Posterior vena cava (tissue), 2 donors: ENCODE measurements at regions not wholly inside any gene's neighbourhood (a gene's known extent, or its start where the extent isn't known, plus 50 kb on each side); places are given as distances from the start of the nearest gene placed in this dataset.
"Not testable (repeated sequence)": the region's sequence is repeated elsewhere in the genome, so short reads cannot be mapped to it uniquely, and the experiment has no call there.

Experiments used
- DNase-seq: peaks from one replicate; pipeline ENCODE4 v3.0.0-alpha.2; 2020; ENCODE audit warnings: low spot score
- intact Hi-C, 2 donors: fragments of 100-400 bp; cut with DNase I; formaldehyde crosslinking; loops; one replicate each; pipeline versions ENCODE4 v1.14.1 to v1.14.2; 2022 to 2023
- donor health status: DM: yes; HTN: yes; CAD: no.
- donor health status: DM: yes; HTN: yes; CAD: no.

DNA sequence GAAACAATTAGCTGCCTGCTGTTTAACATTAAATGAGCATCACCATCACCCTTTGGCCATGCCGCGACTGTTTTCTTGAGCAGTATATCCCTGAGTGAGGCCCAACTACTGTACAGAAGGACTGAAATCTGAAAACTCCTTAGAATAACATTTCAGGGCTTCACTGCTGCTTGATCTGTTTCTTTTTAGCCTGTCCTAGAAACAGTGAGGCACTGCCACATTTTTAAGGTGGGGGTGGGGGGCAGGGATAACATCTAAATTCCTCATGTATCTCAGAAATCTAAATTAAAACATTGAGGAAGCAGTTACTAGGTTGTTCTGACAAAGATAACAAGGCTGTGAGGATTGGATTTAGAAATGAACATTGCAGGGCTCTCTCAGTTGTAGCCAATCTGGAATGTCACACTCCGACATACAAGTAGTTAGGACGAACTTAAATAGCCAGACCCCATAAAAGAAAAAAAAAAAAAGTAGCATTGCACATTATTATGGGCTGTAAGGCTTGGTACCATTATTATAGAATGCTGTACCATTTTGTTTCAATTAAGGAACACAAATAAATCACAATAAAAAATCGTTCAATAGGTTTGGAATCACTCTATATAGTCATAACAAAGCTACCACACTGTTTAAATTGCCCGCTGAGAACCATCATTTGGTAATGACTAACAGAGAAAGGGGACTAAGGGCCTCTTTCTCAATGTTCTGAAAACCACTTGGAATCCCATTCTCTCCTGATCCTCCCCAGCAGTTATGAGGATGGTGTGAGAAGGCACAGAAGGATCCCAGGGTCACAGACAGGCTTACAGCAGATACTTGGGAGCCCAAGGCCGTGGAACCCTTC lies 256.1 kb downstream of the INHBA start:
- no peak for DNase-seq
- intact Hi-C loops = no loop called here

DNA sequence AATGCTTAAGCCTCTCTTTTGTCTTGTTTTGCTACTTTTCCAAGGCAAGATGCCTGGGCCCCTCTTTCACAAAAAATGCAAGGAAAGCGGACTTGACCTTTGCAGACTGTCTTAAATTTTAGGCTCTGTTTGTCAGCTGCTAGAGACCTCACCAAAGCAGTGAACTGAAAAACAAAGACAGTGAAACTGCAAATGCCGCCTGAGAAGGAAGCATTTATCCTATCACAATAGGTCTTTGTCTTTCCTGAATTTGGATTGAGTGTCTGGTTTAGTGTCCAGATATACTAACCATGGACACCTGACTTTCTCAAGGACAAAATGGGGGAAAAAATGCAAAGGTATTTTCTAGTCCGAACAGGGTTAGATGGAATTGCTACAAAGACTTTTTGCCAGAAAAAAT lies 256.9 kb downstream of the INHBA start:
- intact Hi-C loops = no loop called here
- DNase-seq = no peak

DNA sequence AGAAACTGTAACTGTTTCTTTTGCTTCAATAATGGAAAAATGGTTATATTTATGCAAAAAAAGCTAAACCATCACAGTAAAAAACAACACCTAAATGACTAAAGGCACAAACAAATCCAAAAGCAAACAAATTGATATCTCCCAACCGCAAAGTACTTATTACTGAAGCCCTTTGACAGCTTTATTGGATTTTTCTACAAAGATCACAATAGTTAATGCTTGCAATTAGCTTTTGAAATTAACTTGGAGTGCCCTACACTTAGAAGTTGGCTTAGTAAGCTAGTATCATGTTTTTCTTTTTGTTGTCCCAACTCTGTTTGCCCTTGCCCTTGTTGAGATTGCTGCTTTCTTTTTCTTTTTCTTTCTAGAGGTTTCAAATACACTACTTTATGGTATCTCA lies 257.5 kb downstream of the INHBA start:
- no peak for DNase-seq
- intact Hi-C loops = no loop called here

GRCh38 chr7:41439515-41439879 lies 263.4 kb downstream of the INHBA start:
- DNase-seq = no peak
- intact Hi-C loops = no loop called here

DNA sequence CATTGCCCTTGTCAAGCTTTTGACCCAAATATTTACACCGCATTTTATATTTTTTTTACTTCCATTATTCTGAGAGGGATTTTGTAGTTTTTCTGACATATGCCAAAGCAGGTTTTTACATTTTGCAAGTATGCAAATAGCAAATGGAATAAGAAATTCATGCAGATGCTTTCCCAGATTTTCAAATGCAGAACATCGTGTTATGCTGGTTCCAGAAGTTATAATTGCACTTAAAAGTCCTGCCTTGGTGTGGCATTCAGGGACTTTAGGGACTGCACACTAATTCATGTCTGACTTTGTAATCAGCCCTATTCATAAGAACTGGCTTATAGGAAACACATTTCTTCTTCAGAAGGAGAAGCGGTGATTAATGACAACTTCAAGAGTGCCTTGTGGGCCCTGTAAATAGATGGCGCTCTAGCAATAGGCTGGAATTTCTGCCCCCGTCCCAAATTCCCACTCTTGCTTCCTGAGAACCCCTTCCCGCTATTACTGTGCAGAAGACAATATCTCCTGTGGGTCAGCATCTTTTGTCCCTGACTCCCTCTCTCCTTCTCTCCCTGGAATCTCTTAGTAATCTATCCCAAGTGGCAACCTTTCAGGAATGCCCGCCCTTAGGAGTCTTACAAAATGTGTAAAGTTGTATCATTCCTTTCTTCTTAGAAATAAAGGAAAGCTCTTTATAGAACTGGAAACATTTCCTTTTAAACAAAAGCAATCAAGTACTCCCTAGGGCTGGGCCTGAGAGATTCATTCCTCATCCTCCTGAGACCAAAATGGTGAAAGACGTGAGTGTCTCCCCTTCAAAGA lies 264.0 kb downstream of the INHBA start:
- DNase-seq = no peak
- intact Hi-C loops = no loop called here

GRCh38 chr7:41437257-41438196 lies 265.4 kb downstream of the INHBA start:
- intact Hi-C loops = no loop called here
- DNase-seq = no peak

DNA sequence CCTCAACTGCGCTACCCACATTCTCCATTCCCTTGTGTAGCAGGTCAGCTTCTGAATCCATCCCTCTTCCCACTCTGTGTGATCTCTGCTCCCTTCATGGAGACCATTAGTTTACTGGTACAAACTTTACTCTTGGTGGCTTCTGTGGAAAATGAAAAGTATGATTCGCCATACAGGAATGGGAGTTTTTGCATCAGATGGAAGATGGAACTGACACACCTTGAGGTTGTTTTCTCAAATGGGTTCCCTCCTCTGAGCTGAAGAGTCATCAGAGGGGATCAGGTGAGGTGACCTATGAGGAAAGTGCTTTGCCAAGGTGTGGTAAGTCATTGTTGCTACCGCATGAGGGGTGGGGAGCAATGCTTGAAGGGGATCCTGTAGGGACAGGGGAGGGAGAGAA lies 266.8 kb downstream of the INHBA start:
- no peak for DNase-seq
- intact Hi-C loops = no loop called here

- DNase-seq, intact Hi-C loops: not testable (repeated sequence)
These were observed 267.9 kb downstream of the INHBA start for GRCh38 chr7:41435020-41435419.

DNA sequence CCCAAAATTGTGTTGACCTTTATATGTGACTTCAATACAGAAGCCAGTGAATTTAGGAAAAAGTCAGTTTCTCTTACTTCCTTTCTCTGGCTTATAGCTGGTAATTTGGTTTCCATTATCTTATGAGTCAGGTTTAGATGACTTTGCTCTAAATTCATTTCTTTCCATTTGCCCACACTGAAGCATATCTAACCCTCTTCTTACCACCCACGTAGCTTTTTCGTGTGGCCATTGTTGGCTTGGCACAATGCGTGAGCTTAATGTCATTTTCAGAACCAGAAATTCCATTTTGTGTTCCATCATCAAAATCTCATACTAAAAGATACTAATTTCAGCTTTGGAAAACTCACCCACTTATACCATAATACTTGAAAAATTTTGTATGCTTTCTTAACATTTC lies 271.2 kb downstream of the INHBA start:
- intact Hi-C loops = no loop called here
- DNase-seq = no peak

GRCh38 chr7:41428381-41428780 lies 274.5 kb downstream of the INHBA start:
- intact Hi-C loops = loop anchor here in 1 of 2 donors (10.0 kb wide), 1 partner anchor 1936 kb away; no protein-coding TSS in a partner anchor
- no peak for DNase-seq

- intact Hi-C loops = loop anchor here in 1 of 2 donors (10.0 kb wide), 1 partner anchor 1939 kb away; no protein-coding TSS in a partner anchor
- DNase-seq = no peak
These were observed 277.0 kb downstream of the INHBA start for GRCh38 chr7:41425926-41426325.

DNA sequence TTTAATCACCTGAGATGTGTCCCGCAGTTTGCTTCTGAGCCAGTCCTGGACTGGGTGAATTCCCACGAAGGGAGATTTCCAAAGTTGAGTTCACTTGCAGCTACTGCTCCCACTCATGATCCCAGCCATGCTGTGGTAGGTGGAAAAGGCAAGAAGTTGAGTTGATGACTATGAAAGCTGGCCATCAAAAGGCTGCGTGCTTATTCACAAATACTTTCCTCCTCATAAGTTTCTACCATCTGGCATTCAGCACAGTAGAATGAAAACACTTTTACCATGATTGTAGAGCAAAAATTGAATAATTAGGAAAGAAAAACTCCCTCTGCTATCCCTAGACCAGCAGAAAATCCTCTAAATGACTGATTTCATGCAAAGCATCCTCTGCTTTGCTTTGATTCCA lies 281.8 kb downstream of the INHBA start:
- intact Hi-C loops = loop anchor here in 1 of 2 donors (10.0 kb wide), 1 partner anchor 1944 kb away; no protein-coding TSS in a partner anchor
- no peak for DNase-seq

GRCh38 chr7:41420421-41420820 lies 282.5 kb downstream of the INHBA start:
- intact Hi-C loops = loop anchor here in 1 of 2 donors (10.0 kb wide), 1 partner anchor 1944 kb away; no protein-coding TSS in a partner anchor
- DNase-seq = no peak

GRCh38 chr7:41418337-41418736 lies 284.6 kb downstream of the INHBA start:
- DNase-seq = no peak
- intact Hi-C loops = no loop called here

DNA sequence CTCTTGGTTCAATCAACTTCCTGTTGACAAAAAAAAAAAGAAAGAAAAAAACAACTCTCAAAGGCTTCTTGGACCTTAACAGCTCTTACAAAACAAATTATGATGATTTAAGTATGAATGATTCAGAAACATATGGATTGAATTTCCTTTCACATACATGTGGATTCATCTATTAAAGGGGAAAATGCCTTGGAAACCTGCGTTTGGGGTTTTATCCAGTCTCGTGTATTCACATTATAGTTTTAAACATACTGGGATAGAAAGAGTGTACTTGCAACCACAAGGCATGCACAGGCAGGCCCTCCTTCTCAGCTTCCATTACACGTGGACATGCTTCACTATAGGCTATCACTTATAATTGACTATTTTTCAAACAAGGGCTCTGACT lies 286.7 kb downstream of the INHBA start:
- intact Hi-C loops = no loop called here
- DNase-seq = no peak

GRCh38 chr7:41415471-41416207 lies 287.3 kb downstream of the INHBA start:
- DNase-seq = no peak
- intact Hi-C loops = no loop called here

GRCh38 chr7:41415051-41415450 lies 287.8 kb downstream of the INHBA start:
- no peak for DNase-seq
- intact Hi-C loops = no loop called here

- intact Hi-C loops = no loop called here
- DNase-seq = no peak
These were observed 298.4 kb downstream of the INHBA start for GRCh38 chr7:41404375-41405074.
